ENCODE measurements at regions not wholly inside any gene's neighbourhood (a gene's known extent, or its start where the extent isn't known, plus 50 kb on each side); places are given as distances from the start of the nearest gene placed in this dataset.

DNA sequence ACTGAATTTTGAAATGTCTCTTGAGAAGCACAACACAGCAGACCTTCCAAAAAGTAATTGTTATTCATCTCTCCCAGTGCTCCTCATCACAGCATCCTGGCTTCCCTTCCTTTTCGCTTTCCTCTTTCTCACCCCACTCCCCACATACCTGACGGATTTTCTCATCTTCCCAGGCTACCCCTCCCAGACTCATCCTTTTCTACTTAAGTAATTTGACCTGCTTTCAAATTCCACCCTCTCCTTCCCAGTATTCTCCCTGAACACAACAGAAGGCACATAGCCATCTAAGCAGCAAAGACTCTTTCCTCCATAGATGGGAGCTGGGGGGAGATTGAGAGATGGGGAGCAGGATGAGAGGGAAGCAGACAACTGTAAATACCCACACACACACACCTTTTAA is 187.1 kb upstream of the STT3B start:
- Histone ChIP-seq H3K9me2 (replicated peaks; ENCODE audit: low read depth, low read length) (no peaks in the 10 kb centered on the region), H3F3A (ENCODE audit: low read depth) (no peaks in the 10 kb centered on the region), H3K9ac (ENCODE audit: low read depth, low read length, poor library complexity, severe bottlenecking) (no peak overlapping the region), H3K4me2 (ENCODE audit: low read depth, low read length, poor library complexity, severe bottlenecking) (no peak overlapping the region), H3K4me3 (ENCODE audit: low read length, poor library complexity, severe bottlenecking) (no peak overlapping the region), H3K79me2 (ENCODE audit: insufficient read depth, low read length) (no peaks in the 10 kb centered on the region), H3K36me3 (ENCODE audit: insufficient read depth, low read length) (no peaks in the 10 kb centered on the region), H3K9me3 (ENCODE audit: insufficient read depth, low read depth, low read length) (no peaks in the 10 kb centered on the region), H3K4me1 (ENCODE audit: insufficient read depth, low read length, poor library complexity, severe bottlenecking) (peaks cover 20% of the 10 kb centered on the region), H2AFZ (ENCODE audit: low read length) (no peak overlapping the region), H4K20me1 (ENCODE audit: insufficient read depth, low read length, poor library complexity, severe bottlenecking) (no peaks in the 10 kb centered on the region), H3K27me3 (ENCODE audit: insufficient read depth, low read length, poor library complexity, severe bottlenecking) (no peaks in the 10 kb centered on the region)
- TF ChIP-seq CTCF (conservative IDR thresholded peaks at IDR 0.05; ENCODE audit: low read length) (no peak), EZH2phosphoT487 (IDR thresholded peaks at IDR 0.05; ENCODE audit: borderline replicate concordance) (no peak)

- Histone ChIP-seq H4K20me1 (ENCODE audit: insufficient read depth, low read length, poor library complexity, severe bottlenecking) (no peaks in the 10 kb centered on the region), H3K9me2 (replicated peaks; ENCODE audit: low read depth, low read length) (no peaks in the 10 kb centered on the region), H2AFZ (ENCODE audit: low read length) (no peak overlapping the region), H3K4me3 (ENCODE audit: low read length, poor library complexity, severe bottlenecking) (no peak overlapping the region), H3K9ac (ENCODE audit: low read depth, low read length, poor library complexity, severe bottlenecking) (no peak overlapping the region), H3F3A (ENCODE audit: low read depth) (no peaks in the 10 kb centered on the region), H3K27me3 (ENCODE audit: insufficient read depth, low read length, poor library complexity, severe bottlenecking) (no peaks in the 10 kb centered on the region), H3K4me1 (ENCODE audit: insufficient read depth, low read length, poor library complexity, severe bottlenecking) (peaks cover 22% of the 10 kb centered on the region), H3K36me3 (ENCODE audit: insufficient read depth, low read length) (no peaks in the 10 kb centered on the region), H3K9me3 (ENCODE audit: insufficient read depth, low read depth, low read length) (no peaks in the 10 kb centered on the region), H3K4me2 (ENCODE audit: low read depth, low read length, poor library complexity, severe bottlenecking) (no peak overlapping the region), H3K79me2 (ENCODE audit: insufficient read depth, low read length) (no peaks in the 10 kb centered on the region)
- TF ChIP-seq CTCF (conservative IDR thresholded peaks at IDR 0.05; ENCODE audit: low read length) (no peak), EZH2phosphoT487 (IDR thresholded peaks at IDR 0.05; ENCODE audit: borderline replicate concordance) (no peak)
These were observed 186.2 kb upstream of the STT3B start for GRCh38 chr3:31346542-31346979.

DNA sequence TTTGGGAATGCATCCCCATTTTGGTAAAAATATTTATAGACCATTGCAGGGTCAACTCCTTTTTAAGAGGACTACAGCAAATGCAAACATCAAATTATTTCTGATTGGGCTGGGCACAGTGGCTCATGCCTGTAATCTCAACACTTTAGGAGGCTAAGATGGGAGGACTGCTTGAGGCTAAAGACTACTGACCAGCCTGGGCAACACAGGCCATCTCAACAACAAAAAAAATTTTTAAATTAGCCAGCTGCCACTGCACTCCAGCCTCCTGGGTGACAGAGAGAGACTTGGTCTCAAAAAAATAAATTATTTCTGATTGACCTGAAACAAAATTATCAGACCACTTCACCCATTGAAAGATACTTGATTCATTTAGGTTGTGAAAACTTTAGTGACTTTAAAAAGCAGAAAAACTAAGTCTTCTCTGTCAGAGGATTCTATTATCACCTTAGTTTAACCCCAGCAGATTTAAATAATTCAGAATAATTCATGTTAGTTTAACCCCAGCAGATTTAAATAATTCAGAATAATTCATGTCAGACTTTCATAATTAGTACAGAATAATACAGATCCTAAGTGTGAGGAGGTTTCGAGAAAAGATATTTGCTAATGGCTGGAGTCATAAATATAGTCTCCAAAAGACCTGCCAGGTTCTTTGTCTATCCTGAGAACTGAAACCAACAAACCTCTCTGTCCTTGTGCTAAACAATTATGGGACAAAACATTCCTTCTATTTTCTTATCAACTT is 183.6 kb upstream of the STT3B start:
- H3K4me3 ChIP-seq (ENCODE audit: low read length, poor library complexity, severe bottlenecking) = no peak overlapping the region
- H3F3A ChIP-seq (ENCODE audit: low read depth) = no peaks in the 10 kb centered on the region
- H3K9ac ChIP-seq (ENCODE audit: low read depth, low read length, poor library complexity, severe bottlenecking) = no peak overlapping the region
- H3K79me2 ChIP-seq (ENCODE audit: insufficient read depth, low read length) = no peaks in the 10 kb centered on the region
- peak overlapping the region; percentile 32 for H3K4me2 ChIP-seq (ENCODE audit: low read depth, low read length, poor library complexity, severe bottlenecking)
- TF ChIP-seq EZH2phosphoT487 (IDR thresholded peaks at IDR 0.05; ENCODE audit: borderline replicate concordance) = no peak
- no peak for TF ChIP-seq CTCF (conservative IDR thresholded peaks at IDR 0.05; ENCODE audit: low read length)
- no peaks in the 10 kb centered on the region for H3K27me3 ChIP-seq (ENCODE audit: insufficient read depth, low read length, poor library complexity, severe bottlenecking)
- H3K9me2 ChIP-seq (replicated peaks; ENCODE audit: low read depth, low read length) = no peaks in the 10 kb centered on the region
- H4K20me1 ChIP-seq (ENCODE audit: insufficient read depth, low read length, poor library complexity, severe bottlenecking) = no peaks in the 10 kb centered on the region
- H2AFZ ChIP-seq (ENCODE audit: low read length) = peak overlapping the region; percentile 42; the same call in 1 of the 2 replicates
- no peaks in the 10 kb centered on the region for H3K36me3 ChIP-seq (ENCODE audit: insufficient read depth, low read length)
- peaks cover 34% of the 10 kb centered on the region for H3K4me1 ChIP-seq (ENCODE audit: insufficient read depth, low read length, poor library complexity, severe bottlenecking)
- H3K9me3 ChIP-seq (ENCODE audit: insufficient read depth, low read depth, low read length) = no peaks in the 10 kb centered on the region

Data from Loucy (cell line).